Activated T-cell treated with anti-CD3 and anti-CD28 coated beads for 1 hour (primary cell): ENCODE measurements at regions not wholly inside any gene's neighbourhood (a gene's known extent, or its start where the extent isn't known, plus 50 kb on each side); places are given as distances from the start of the nearest gene placed in this dataset.

Experiments used
- DNase-seq: peaks from one replicate; pipeline ENCODE4 v3.0.0-alpha.2; 2020; ENCODE audit warnings: low read depth

- no peak for DNase-seq
These were observed 1154.2 kb upstream of the TENM4 start for GRCh38 chr11:80595011-80595410.

DNA sequence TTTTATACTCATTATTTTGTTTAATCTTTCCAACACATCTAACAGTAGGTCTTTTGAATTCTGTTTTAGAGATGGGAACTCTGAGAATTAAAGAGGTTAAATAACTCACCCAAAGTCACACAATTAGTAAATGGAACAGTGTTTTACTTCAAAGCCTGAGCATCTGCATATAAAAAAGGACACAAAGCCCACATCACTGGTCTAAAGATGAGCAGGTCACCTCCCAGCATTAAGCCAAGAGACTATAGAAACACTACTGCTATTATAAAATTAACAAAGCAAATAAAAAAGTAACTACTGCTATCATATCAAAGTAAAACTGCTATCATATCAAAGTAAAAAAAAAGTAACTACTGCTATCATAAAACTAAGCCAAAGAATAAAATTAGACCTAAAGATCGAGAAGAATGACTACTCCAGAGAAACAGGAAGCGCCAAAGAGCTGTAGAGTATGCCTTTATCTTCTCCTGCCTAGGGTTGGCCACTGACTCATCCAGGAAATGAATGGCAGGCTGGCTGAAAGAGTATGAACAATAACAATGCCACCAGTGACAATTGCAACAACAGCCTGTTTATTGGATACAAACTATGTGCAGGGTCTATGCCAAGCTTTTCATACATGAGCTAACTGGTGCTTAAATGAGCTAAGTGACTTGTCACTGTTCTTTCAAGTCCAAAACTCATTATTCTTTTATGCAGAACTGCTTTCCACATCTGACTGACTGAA, 1153.0 kb upstream of the TENM4 start:
- no peak for DNase-seq

DNA sequence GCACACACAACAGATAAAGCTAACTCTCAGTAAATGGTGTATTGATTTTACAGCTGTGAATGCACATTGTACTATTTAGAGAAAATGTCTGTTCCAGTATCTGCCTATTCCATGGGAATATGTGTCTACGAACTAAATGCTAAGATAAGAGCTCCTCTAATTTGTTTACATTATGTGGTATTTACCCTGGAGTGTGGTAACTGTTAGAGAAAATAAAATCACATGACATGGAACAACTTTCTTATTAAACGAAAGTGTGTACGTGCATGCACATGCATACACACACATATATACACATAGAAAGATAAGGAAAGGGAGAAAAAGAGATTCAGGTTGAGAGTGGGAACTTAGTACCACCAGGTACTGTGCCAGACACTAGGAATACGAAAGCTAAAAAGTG, 1151.7 kb upstream of the TENM4 start:
- DNase-seq = no peak

DNA sequence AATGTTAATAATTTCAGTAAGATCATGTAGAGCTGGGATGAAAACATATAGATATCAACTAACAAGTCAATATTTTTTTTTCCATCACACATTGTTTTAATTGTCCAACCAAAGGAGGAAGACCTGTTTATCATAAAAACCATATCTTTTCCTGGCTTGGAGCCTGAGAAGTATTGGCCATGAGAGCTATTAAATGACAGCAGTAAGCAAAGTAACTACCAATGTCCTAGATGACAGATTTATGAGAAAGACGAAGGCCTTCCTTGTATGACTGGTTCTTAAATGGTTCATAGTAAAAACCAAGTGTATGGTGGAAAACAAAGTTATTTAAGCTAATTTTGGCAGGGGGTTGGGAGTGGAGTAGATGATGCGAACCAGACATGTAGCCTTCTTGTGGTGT, 1147.1 kb upstream of the TENM4 start:
- no peak for DNase-seq

DNA sequence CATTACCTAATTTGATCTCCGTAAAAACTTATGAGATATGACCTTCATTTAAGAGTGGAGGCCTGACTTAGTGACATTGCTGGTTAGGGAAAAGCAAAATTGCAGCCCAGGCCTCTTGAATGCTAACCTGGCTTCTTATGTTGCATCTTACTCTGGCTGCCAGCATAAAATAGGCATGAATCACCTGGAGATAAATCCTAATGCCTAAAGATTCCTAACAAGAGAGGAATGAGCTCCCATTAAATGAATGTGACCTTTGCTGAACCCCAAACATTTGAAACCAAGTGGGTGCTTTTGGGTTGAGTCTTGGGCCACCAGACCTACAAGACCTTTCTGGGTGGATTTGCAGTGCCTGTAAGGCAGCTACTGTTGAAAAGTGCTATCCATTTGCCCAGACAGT, 1145.6 kb upstream of the TENM4 start:
- DNase-seq = no peak

GRCh38 chr11:80584661-80585060, 1143.8 kb upstream of the TENM4 start:
- DNase-seq = no peak

GRCh38 chr11:80569832-80570231, 1129.0 kb upstream of the TENM4 start:
- no peak for DNase-seq

- no peak for DNase-seq
These were observed 1124.4 kb upstream of the TENM4 start for GRCh38 chr11:80565231-80565630.

- no peak for DNase-seq
These were observed 1121.8 kb upstream of the TENM4 start for GRCh38 chr11:80562523-80563125.

DNA sequence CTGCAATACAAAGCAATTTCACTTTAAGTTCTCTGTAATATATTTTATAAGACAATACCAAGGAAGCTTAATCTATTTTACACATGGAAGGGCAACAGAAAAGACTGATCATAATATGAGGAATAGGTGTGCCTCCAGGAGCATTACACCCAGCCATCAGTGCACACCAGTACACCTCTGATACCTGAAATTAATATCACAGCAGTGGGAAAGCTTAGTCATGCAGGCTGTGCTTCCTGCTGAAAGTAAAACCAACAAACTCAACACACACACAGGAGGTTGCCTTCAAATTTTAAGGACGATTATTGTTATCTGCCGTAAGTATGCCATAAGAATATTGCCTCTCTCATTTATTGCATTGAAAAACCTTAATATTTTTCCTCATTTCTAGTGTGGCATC, 1119.1 kb upstream of the TENM4 start:
- no peak for DNase-seq

GRCh38 chr11:80553565-80553964, 1112.7 kb upstream of the TENM4 start:
- DNase-seq = no peak

DNA sequence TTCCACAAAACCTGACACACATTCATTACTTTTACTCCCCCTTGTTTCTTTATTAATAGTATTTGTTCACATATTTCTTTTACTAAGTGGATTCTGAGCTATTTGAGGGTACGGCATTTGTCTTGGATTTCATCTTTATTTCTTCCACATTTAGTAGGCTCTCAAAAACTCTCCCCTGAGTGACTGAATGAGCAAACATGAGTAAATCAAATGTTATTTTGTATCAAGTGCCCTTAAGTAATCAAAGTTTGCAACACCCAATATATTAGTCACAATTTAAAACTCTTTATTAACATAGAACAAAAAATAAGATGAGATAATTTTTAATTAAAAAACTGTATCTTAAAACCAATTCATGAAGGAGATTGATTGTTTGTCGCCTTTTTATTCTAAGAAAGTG, 1101.9 kb upstream of the TENM4 start:
- DNase-seq = no peak

- no peak for DNase-seq
These were observed 1097.2 kb upstream of the TENM4 start for GRCh38 chr11:80538040-80538439.

DNA sequence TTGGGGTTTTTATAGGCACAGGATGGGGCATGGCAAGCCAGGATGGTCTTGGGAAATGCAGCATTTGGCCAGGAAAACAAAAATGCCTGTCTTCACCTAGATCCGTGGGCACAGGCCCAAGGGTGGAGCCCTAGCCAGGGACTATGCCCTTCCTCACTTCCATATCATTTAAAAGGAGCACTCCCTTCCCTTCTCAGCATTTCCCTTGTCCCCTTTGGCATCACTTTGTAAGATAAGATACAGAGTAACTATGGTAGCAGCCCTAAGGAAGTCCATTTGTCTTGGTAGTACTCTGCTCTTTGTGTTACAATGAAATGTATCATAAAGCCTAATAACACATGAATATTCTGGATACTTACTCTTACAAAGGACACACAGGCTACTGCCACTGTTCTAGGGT, 1092.6 kb upstream of the TENM4 start:
- DNase-seq = no peak

DNA sequence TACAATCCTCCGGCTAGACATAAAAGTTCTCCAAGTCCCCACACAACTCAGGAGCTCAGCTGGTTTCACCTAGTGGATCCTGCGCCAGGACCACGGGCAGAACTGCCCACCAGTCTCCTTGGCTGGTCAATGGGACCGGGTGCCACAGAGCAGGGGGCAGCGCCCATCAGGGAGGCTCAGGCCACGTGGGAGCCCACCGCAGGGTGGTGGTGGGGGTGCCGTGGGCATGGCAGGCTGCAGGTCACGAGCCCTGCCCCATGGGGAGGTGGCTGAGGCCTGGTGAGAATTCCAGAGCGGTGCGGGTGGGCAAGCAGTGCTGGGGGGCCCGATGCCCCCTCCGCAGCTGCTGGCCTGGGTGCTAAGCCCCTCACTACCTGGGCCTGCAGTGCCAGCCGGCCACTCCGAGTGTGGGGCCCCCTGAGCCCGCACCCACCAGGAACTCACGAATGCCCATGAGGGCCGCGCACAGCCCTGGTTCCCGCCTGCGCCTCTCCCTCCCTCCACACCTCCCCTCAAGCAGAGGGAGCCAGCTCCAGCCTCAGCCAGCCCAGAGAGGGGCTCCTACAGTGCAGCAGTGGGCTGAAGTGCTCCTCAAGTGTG, 1091.9 kb upstream of the TENM4 start:
- DNase-seq = no peak

GRCh38 chr11:80529726-80530125, 1088.9 kb upstream of the TENM4 start:
- no peak for DNase-seq

DNA sequence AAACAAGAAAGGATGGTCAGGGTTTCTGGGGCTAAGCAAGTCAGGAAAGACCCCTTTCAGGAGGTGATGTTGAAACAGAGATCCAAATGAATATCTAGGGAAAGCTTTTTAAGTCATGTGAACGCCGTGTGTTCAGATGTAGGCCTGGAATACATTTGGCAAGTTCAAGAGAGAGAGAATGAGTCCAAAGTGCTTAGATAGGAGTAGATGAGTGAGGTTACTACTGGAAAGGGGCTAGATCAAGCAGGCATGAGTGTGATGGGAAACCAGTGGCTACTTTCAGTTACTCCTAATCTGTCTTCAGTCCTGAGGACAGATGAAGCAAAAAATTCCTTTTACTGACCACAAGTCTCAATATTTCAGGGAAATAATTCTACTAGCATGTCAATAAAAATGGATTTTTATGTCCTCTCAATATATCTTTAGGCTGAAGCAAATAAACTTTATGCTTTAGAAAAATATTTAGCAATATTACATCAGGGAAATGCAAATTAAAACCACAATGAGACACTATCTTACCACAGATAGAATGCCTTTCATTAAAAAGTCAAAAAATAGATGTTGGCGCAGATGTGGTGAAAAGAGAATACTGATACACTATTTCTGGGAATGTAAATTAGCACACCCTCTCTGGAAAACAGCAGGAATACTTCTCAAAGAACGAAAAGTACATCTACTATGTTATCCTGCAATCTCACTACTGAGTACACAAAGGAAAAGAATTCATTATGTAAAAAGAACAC, 1085.0 kb upstream of the TENM4 start:
- DNase-seq = no peak

GRCh38 chr11:80524349-80524748, 1083.5 kb upstream of the TENM4 start:
- no peak for DNase-seq

DNA sequence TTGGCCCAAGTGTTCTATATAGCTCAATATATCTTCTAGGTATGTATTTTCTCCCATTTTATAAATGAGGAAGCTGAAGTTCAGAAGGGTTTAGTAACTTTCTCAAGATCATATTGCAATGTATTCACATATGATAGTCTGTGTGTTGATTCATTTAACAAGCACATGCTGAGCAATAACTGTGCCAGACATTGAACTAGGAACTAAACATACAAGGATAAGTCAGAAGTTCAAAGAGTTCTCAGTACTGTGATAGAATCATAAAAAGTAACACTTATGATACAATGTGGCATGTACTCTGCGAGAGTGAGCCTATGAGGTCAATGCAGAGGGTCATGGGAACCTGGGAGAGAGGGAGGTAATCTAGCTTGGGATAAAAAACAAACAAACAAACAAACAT, 1082.2 kb upstream of the TENM4 start:
- DNase-seq = no peak

- DNase-seq = no peak
These were observed 1080.8 kb upstream of the TENM4 start for GRCh38 chr11:80521592-80521991.

GRCh38 chr11:80520507-80520887, 1079.7 kb upstream of the TENM4 start:
- no peak for DNase-seq

- DNase-seq = no peak
These were observed 1079.0 kb upstream of the TENM4 start for GRCh38 chr11:80519596-80520506.
